Skeletal muscle tissue (tissue), 3 donors: ENCODE measurements at regions not wholly inside any gene's neighbourhood (a gene's known extent, or its start where the extent isn't known, plus 50 kb on each side); places are given as distances from the start of the nearest gene placed in this dataset.

Experiments used
- H3K27ac ChIP-seq: one replicate; pipeline ENCODE4 v1.7.0; 2013; ENCODE audit warnings: mild to moderate bottlenecking, low read depth, low read length, inconsistent platforms
- H3K27me3 ChIP-seq, 3 donors: one replicate each; pipeline ENCODE4 v1.7.0; 2013; ENCODE audit warnings: low read length in 3 of 3; ENCODE audit not compliant: control insufficient read depth in 3 of 3, insufficient read depth in 3 of 3
- H3K36me3 ChIP-seq, 3 donors: one replicate each; pipeline ENCODE4 v1.7.0; 2013; ENCODE audit warnings: low read length in 3 of 3; ENCODE audit not compliant: control insufficient read depth in 3 of 3, insufficient read depth in 3 of 3
- H3K4me1 ChIP-seq, 3 donors: one replicate each; pipeline ENCODE4 v1.7.0; 2013; ENCODE audit warnings: low read length in 3 of 3, mild to moderate bottlenecking in 3 of 3; ENCODE audit not compliant: control insufficient read depth in 3 of 3, insufficient read depth in 3 of 3
- H3K4me3 ChIP-seq, 3 donors: one replicate each; pipeline ENCODE4 v1.7.0; 2013; ENCODE audit warnings: low read length in 3 of 3
- H3K9ac ChIP-seq, 3 donors: one replicate each; pipeline ENCODE4 v1.7.0; 2013; ENCODE audit warnings: low read length in 3 of 3, mild to moderate bottlenecking in 3 of 3, moderate library complexity in 2 of 3, low read depth in 1 of 3
- H3K9me3 ChIP-seq, 3 donors: one replicate each; pipeline ENCODE4 v1.7.0; 2013; ENCODE audit warnings: low read length in 3 of 3; ENCODE audit not compliant: control insufficient read depth in 3 of 3
- donor health status: Osteomylitis.

- no peaks in the 10 kb centered on the region for H3K4me1 ChIP-seq
- no peaks in the 10 kb centered on the region for H3K9me3 ChIP-seq
- H3K27me3 ChIP-seq, result no peaks in the 10 kb centered on the region
- H3K36me3 ChIP-seq, result no peaks in the 10 kb centered on the region
- H3K27ac ChIP-seq, result no peak overlapping the region
- H3K9ac ChIP-seq, result no peak overlapping the region
- no peak overlapping the region for H3K4me3 ChIP-seq
Measured at GRCh38 chr10:83225781-83226180, 913.5 kb upstream of the GHITM start.

GRCh38 chr10:83229991-83230390, 909.3 kb upstream of the GHITM start:
- Histone ChIP-seq H3K4me1 (no peaks in the 10 kb centered on the region), H3K27ac (no peak overlapping the region), H3K9me3 (no peaks in the 10 kb centered on the region), H3K9ac (no peak overlapping the region), H3K4me3 (no peak overlapping the region), H3K27me3 (no peaks in the 10 kb centered on the region), H3K36me3 (no peaks in the 10 kb centered on the region)

- no peaks in the 10 kb centered on the region for H3K4me1 ChIP-seq
- H3K9ac ChIP-seq, result no peak overlapping the region
Measured at GRCh38 chr10:83233691-83234090, 905.6 kb upstream of the GHITM start.

GRCh38 chr10:83248106-83248631, 891.1 kb upstream of the GHITM start:
- H3K27me3 ChIP-seq, result no peaks in the 10 kb centered on the region
- H3K9ac ChIP-seq, result no peak overlapping the region
- H3K4me1 ChIP-seq, result no peaks in the 10 kb centered on the region
- no peaks in the 10 kb centered on the region for H3K36me3 ChIP-seq
- H3K27ac ChIP-seq, result no peak overlapping the region
- H3K4me3 ChIP-seq, result no peak overlapping the region
- peaks cover 0 to 4% (median 2%) of the 10 kb centered on the region in 3 donors for H3K9me3 ChIP-seq

More at GRCh38 chr10:83233691-83234090, 905.6 kb upstream of the GHITM start:
- no peaks in the 10 kb centered on the region for H3K36me3 ChIP-seq
- H3K27me3 ChIP-seq, result no peaks in the 10 kb centered on the region
- no peak overlapping the region for H3K4me3 ChIP-seq
- H3K9me3 ChIP-seq, result no peaks in the 10 kb centered on the region
- no peak overlapping the region for H3K27ac ChIP-seq

- Histone ChIP-seq H3K36me3 (no peaks in the 10 kb centered on the region), H3K4me3 (no peak overlapping the region), H3K4me1 (no peaks in the 10 kb centered on the region), H3K9ac (no peak overlapping the region), H3K27ac (no peak overlapping the region), H3K27me3 (no peaks in the 10 kb centered on the region), H3K9me3 (peaks cover 0 to 11% (median 9%) of the 10 kb centered on the region in 3 donors)
Measured at GRCh38 chr10:83250396-83250795, 888.9 kb upstream of the GHITM start.

GRCh38 chr10:83252169-83252568, 887.1 kb upstream of the GHITM start:
- Histone ChIP-seq H3K27ac (no peak overlapping the region), H3K27me3 (no peaks in the 10 kb centered on the region), H3K9ac (no peak overlapping the region), H3K9me3 (peaks cover 0 to 11% (median 9%) of the 10 kb centered on the region in 3 donors), H3K4me1 (no peaks in the 10 kb centered on the region), H3K36me3 (no peaks in the 10 kb centered on the region), H3K4me3 (no peak overlapping the region)

- Histone ChIP-seq H3K27me3 (no peaks in the 10 kb centered on the region), H3K4me3 (no peak overlapping the region), H3K9me3 (peaks cover 0 to 11% (median 9%) of the 10 kb centered on the region in 3 donors), H3K4me1 (no peaks in the 10 kb centered on the region), H3K27ac (no peak overlapping the region), H3K9ac (no peak overlapping the region), H3K36me3 (no peaks in the 10 kb centered on the region)
Measured at GRCh38 chr10:83252596-83252995, 886.7 kb upstream of the GHITM start.

- Histone ChIP-seq H3K4me3 (no peak overlapping the region), H3K9me3 (peaks cover 0 to 11% (median 9%) of the 10 kb centered on the region in 3 donors), H3K9ac (no peak overlapping the region), H3K27me3 (no peaks in the 10 kb centered on the region), H3K36me3 (no peaks in the 10 kb centered on the region), H3K4me1 (no peaks in the 10 kb centered on the region), H3K27ac (no peak overlapping the region)
Measured at GRCh38 chr10:83253011-83253671, 886.2 kb upstream of the GHITM start.

GRCh38 chr10:83254698-83255097, 884.6 kb upstream of the GHITM start:
- Histone ChIP-seq H3K27ac (no peak overlapping the region), H3K9ac (no peak overlapping the region), H3K27me3 (no peaks in the 10 kb centered on the region), H3K4me3 (no peak overlapping the region), H3K4me1 (no peaks in the 10 kb centered on the region), H3K36me3 (no peaks in the 10 kb centered on the region), H3K9me3 (peaks cover 0 to 11% (median 9%) of the 10 kb centered on the region in 3 donors)

- Histone ChIP-seq H3K27me3 (no peaks in the 10 kb centered on the region), H3K9me3 (peaks cover 0 to 2% (median 0%) of the 10 kb centered on the region in 3 donors), H3K9ac (no peak overlapping the region), H3K36me3 (no peaks in the 10 kb centered on the region), H3K27ac (no peak overlapping the region), H3K4me3 (no peak overlapping the region), H3K4me1 (no peaks in the 10 kb centered on the region)
Measured at GRCh38 chr10:83262434-83262833, 876.9 kb upstream of the GHITM start.
